Thoracic aorta (tissue), 2 donors: ENCODE measurements at regions not wholly inside any gene's neighbourhood (a gene's known extent, or its start where the extent isn't known, plus 50 kb on each side); places are given as distances from the start of the nearest gene placed in this dataset.

Experiments used
- ATAC-seq: fragments of 150-250 bp; one replicate; pipeline ENCODE4 v1.8.0; 2017; ENCODE audit warnings: low read depth; ENCODE audit not compliant: insufficient number of reproducible peaks, low FRiP score
- DNase-seq: peaks from one replicate; pipeline ENCODE4 v3.0.0-alpha.2; 2020; ENCODE audit warnings: low spot score
- H3K27ac ChIP-seq, 2 donors: fragments of 200-600 bp; sonication (generic); 1 replicate in 1 of 2; 2 replicates in 1 of 2; pipeline ENCODE4 v1.5.1; 2016; ENCODE audit warnings: mild to moderate bottlenecking in 2 of 2, moderate library complexity in 2 of 2
- H3K27me3 ChIP-seq: fragments of 200-600 bp; sonication (generic); replicated peaks from 2 replicates; pipeline ENCODE4 v1.6.0; 2016; ENCODE audit warnings: mild to moderate bottlenecking; ENCODE audit not compliant: insufficient read depth
- H3K36me3 ChIP-seq: fragments of 200-600 bp; sonication (generic); one replicate; pipeline ENCODE4 v1.5.1; 2016
- H3K4me1 ChIP-seq, 2 donors: fragments of 200-600 bp; sonication (generic); 1 replicate in 1 of 2; 2 replicates in 1 of 2; pipeline versions ENCODE4 v1.5.1 to v1.6.0; 2016; ENCODE audit warnings: low read depth in 2 of 2, mild to moderate bottlenecking in 1 of 2; ENCODE audit not compliant: control insufficient read depth in 1 of 2
- H3K4me3 ChIP-seq: fragments of 200-600 bp; sonication (generic); 2 replicates; pipeline ENCODE4 v1.5.1; 2016; ENCODE audit warnings: mild to moderate bottlenecking
- H3K9me3 ChIP-seq: fragments of 200-600 bp; sonication (generic); 2 replicates; pipeline ENCODE4 v1.5.1; 2016
- CTCF ChIP-seq: fragments of 200-600 bp; sonication (generic); IDR thresholded peaks from one replicate; pipeline ENCODE4 v1.5.1; 2019; ENCODE audit warnings: antibody characterized with exemption

- ATAC-seq (no peak), DNase-seq (no peak)
- no peaks in the 10 kb centered on the region for H3K9me3 ChIP-seq
- H3K27ac ChIP-seq: no peak overlapping the region
- H3K27me3 ChIP-seq: no peaks in the 10 kb centered on the region
- H3K4me1 ChIP-seq: no peaks in the 10 kb centered on the region
- H3K36me3 ChIP-seq: no peaks in the 10 kb centered on the region
- no peak overlapping the region for H3K4me3 ChIP-seq
- TF ChIP-seq CTCF: no peak
These were observed 126.9 kb downstream of the IPMK start for GRCh38 chr10:58140691-58141347.

- Histone ChIP-seq H3K27ac (no peak overlapping the region), H3K4me3 (no peak overlapping the region), H3K4me1 (peaks cover 0 to under 1% of the 10 kb centered on the region in 2 donors), H3K9me3 (no peaks in the 10 kb centered on the region), H3K36me3 (no peaks in the 10 kb centered on the region), H3K27me3 (no peaks in the 10 kb centered on the region)
- TF ChIP-seq CTCF: no peak
- no peak for ATAC-seq
- no peak for DNase-seq
These were observed 127.6 kb downstream of the IPMK start for GRCh38 chr10:58140054-58140453.

- ATAC-seq (no peak), DNase-seq (no peak)
- TF ChIP-seq CTCF: no peak
These were observed 129.9 kb downstream of the IPMK start for GRCh38 chr10:58137813-58138212.

GRCh38 chr10:58115218-58116050 is 152.3 kb downstream of the IPMK start:
- ATAC-seq: no peak
- no peaks in the 10 kb centered on the region for H3K4me1 ChIP-seq
- no peak for DNase-seq
- no peaks in the 10 kb centered on the region for H3K36me3 ChIP-seq
- no peaks in the 10 kb centered on the region for H3K27me3 ChIP-seq
- no peak overlapping the region for H3K27ac ChIP-seq
- H3K9me3 ChIP-seq: no peaks in the 10 kb centered on the region
- no peak overlapping the region for H3K4me3 ChIP-seq
- TF ChIP-seq CTCF: no peak

More at GRCh38 chr10:58137813-58138212, 129.9 kb downstream of the IPMK start:
- no peaks in the 10 kb centered on the region for H3K9me3 ChIP-seq
- no peaks in the 10 kb centered on the region for H3K27me3 ChIP-seq
- no peak overlapping the region for H3K27ac ChIP-seq
- no peaks in the 10 kb centered on the region for H3K36me3 ChIP-seq
- H3K4me3 ChIP-seq: no peak overlapping the region
- H3K4me1 ChIP-seq: peaks cover 3 to 13% of the 10 kb centered on the region in 2 donors

- no peaks in the 10 kb centered on the region for H3K27me3 ChIP-seq
- no peak overlapping the region for H3K27ac ChIP-seq
- H3K4me3 ChIP-seq: no peak overlapping the region
- H3K36me3 ChIP-seq: no peaks in the 10 kb centered on the region
- no peak for DNase-seq
- TF ChIP-seq CTCF: no peak
- no peaks in the 10 kb centered on the region for H3K4me1 ChIP-seq
- ATAC-seq: no peak
- no peaks in the 10 kb centered on the region for H3K9me3 ChIP-seq
These were observed 158.0 kb downstream of the IPMK start for GRCh38 chr10:58109731-58110130.
